CD8-positive, alpha-beta memory T cell (primary cell): ENCODE measurements at regions not wholly inside any gene's neighbourhood (a gene's known extent, or its start where the extent isn't known, plus 50 kb on each side); places are given as distances from the start of the nearest gene placed in this dataset.

Experiments used
- CTCF ChIA-PET: fragments of 350-600 bp; sonication (Branson Sonifier 250); formaldehyde crosslinking; loops from one replicate; lab custom pipeline; 2021; ENCODE audit warnings: antibody characterized with exemption; lab: Charles Lee
- POLR2A ChIA-PET: fragments of 350-600 bp; sonication (Branson Sonifier 250); formaldehyde crosslinking; loops from one replicate; lab custom pipeline; 2021; ENCODE audit warnings: antibody characterized with exemption; lab: Charles Lee
- DNase-seq, 5 donors: peaks; one replicate each; pipeline versions ENCODE4 v3.0.0 to v3.0.0-alpha.2; 2020 to 2022; ENCODE audit warnings: mixed read lengths in 1 of 5
- H3K27ac ChIP-seq: one replicate; pipeline ENCODE4 v1.7.0; 2013; ENCODE audit warnings: low read depth, mild to moderate bottlenecking, low read length, moderate library complexity
- H3K27me3 ChIP-seq: 2 replicates; pipeline ENCODE4 v1.7.0; 2013; ENCODE audit warnings: low read length, mild to moderate bottlenecking; ENCODE audit not compliant: insufficient read depth, poor library complexity, severe bottlenecking
- H3K36me3 ChIP-seq: 2 replicates; pipeline ENCODE4 v1.7.0; 2013; ENCODE audit warnings: mild to moderate bottlenecking, low read length, moderate library complexity; ENCODE audit not compliant: insufficient read depth
- H3K4me1 ChIP-seq: 2 replicates; pipeline ENCODE4 v1.7.0; 2013; ENCODE audit warnings: mild to moderate bottlenecking, low read length, moderate library complexity; ENCODE audit not compliant: insufficient read depth
- H3K4me3 ChIP-seq: 2 replicates; pipeline ENCODE4 v1.7.0; 2013; ENCODE audit warnings: mild to moderate bottlenecking, low read length
- H3K9me3 ChIP-seq: 2 replicates; pipeline ENCODE4 v1.7.0; 2013; ENCODE audit warnings: mild to moderate bottlenecking, low read length
- H3K27ac Mint-ChIP-seq, 8 donors: one replicate each; pipeline ENCODE4 v1.8.0; 2020 to 2021; ENCODE audit warnings: mixed read lengths in 8 of 8, mild to moderate bottlenecking in 6 of 8, inconsistent platforms in 3 of 8, moderate library complexity in 3 of 8
- H3K27me3 Mint-ChIP-seq, 2 donors: one replicate each; pipeline ENCODE4 v1.8.0; 2020 to 2021; ENCODE audit warnings: mixed read lengths in 2 of 2, mild to moderate bottlenecking in 1 of 2, moderate library complexity in 1 of 2
- H3K36me3 Mint-ChIP-seq, 3 donors: one replicate each; pipeline ENCODE4 v1.8.0; 2020 to 2021; ENCODE audit warnings: mixed read lengths in 3 of 3, inconsistent platforms in 1 of 3, mild to moderate bottlenecking in 1 of 3
- H3K4me1 Mint-ChIP-seq, 3 donors: one replicate each; pipeline ENCODE4 v1.8.0; 2020 to 2021; ENCODE audit warnings: mixed read lengths in 3 of 3, inconsistent platforms in 1 of 3, mild to moderate bottlenecking in 1 of 3
- H3K4me3 Mint-ChIP-seq, 7 donors: one replicate each; pipeline ENCODE4 v1.8.0; 2020 to 2021; ENCODE audit warnings: mixed read lengths in 7 of 7, mild to moderate bottlenecking in 6 of 7, moderate library complexity in 4 of 7, inconsistent platforms in 2 of 7
- H3K9me3 Mint-ChIP-seq, 5 donors: one replicate each; pipeline ENCODE4 v1.8.0; 2020 to 2022; ENCODE audit warnings: mixed read lengths in 5 of 5, mild to moderate bottlenecking in 3 of 5, moderate library complexity in 2 of 5, inconsistent platforms in 1 of 5

- H3K27me3 ChIP-seq: no peaks in the 10 kb centered on the region
- no peaks in the 10 kb centered on the region for H3K36me3 ChIP-seq
- peaks cover 2 to 13% (median 3%) of the 10 kb centered on the region in 5 donors for H3K9me3 Mint-ChIP-seq
- ChIA-PET CTCF (no interaction called here), POLR2A (interaction anchor here (0.6 kb wide), 1 partner anchor 375 kb away, joined by 3 read pairs; no protein-coding TSS in a partner anchor)
- no peaks in the 10 kb centered on the region for H3K4me1 ChIP-seq
- DNase-seq: no peak
- no peak overlapping the region for H3K27ac Mint-ChIP-seq
- H3K4me3 Mint-ChIP-seq: no peak overlapping the region
- H3K4me1 Mint-ChIP-seq: no peaks in the 10 kb centered on the region
- no peak overlapping the region for H3K4me3 ChIP-seq
- no peak overlapping the region for H3K27ac ChIP-seq
- H3K9me3 ChIP-seq: no peaks in the 10 kb centered on the region
- no peaks in the 10 kb centered on the region for H3K27me3 Mint-ChIP-seq
- H3K36me3 Mint-ChIP-seq: no peaks in the 10 kb centered on the region
Observed at GRCh38 chr12:77734214-77734883, 96.3 kb upstream of the NAV3 start.

- no peak overlapping the region for H3K4me3 ChIP-seq
Observed at GRCh38 chr12:77728018-77728417, 102.7 kb upstream of the NAV3 start.

GRCh38 chr12:77727442-77728001 is 103.2 kb upstream of the NAV3 start:
- H3K4me1 Mint-ChIP-seq: no peaks in the 10 kb centered on the region
- no peak overlapping the region for H3K27ac ChIP-seq
- peaks cover 0 to 31% (median 9%) of the 10 kb centered on the region in 5 donors for H3K9me3 Mint-ChIP-seq
- no peaks in the 10 kb centered on the region for H3K27me3 ChIP-seq
- ChIA-PET POLR2A (no interaction called here), CTCF (no interaction called here)
- H3K9me3 ChIP-seq: no peaks in the 10 kb centered on the region
- H3K36me3 ChIP-seq: no peaks in the 10 kb centered on the region
- H3K4me1 ChIP-seq: no peaks in the 10 kb centered on the region
- DNase-seq: no peak
- no peak overlapping the region for H3K4me3 Mint-ChIP-seq
- H3K27me3 Mint-ChIP-seq: peaks cover 0 to 2% of the 10 kb centered on the region in 2 donors
- H3K36me3 Mint-ChIP-seq: no peaks in the 10 kb centered on the region
- H3K27ac Mint-ChIP-seq: no peak overlapping the region
- H3K4me3 ChIP-seq: no peak overlapping the region

More at GRCh38 chr12:77728018-77728417, 102.7 kb upstream of the NAV3 start:
- Histone ChIP-seq H3K27ac (no peak overlapping the region), H3K27me3 (no peaks in the 10 kb centered on the region), H3K36me3 (no peaks in the 10 kb centered on the region), H3K4me1 (no peaks in the 10 kb centered on the region), H3K9me3 (no peaks in the 10 kb centered on the region)
- H3K4me1 Mint-ChIP-seq: no peaks in the 10 kb centered on the region
- ChIA-PET CTCF (no interaction called here), POLR2A (no interaction called here)
- H3K27ac Mint-ChIP-seq: no peak overlapping the region
- no peak overlapping the region for H3K4me3 Mint-ChIP-seq
- peaks cover 0 to 31% (median 9%) of the 10 kb centered on the region in 5 donors for H3K9me3 Mint-ChIP-seq
- DNase-seq: no peak
- H3K27me3 Mint-ChIP-seq: peaks cover 0 to 2% of the 10 kb centered on the region in 2 donors
- no peaks in the 10 kb centered on the region for H3K36me3 Mint-ChIP-seq

- H3K27me3 ChIP-seq: no peaks in the 10 kb centered on the region
- POLR2A ChIA-PET: no interaction called here
- H3K4me3 ChIP-seq: no peak overlapping the region
- Mint-ChIP-seq H3K36me3 (no peaks in the 10 kb centered on the region), H3K27me3 (peaks cover 0 to 4% of the 10 kb centered on the region in 2 donors), H3K4me1 (no peaks in the 10 kb centered on the region), H3K27ac (no peak overlapping the region), H3K9me3 (peaks cover 0 to 41% (median 9%) of the 10 kb centered on the region in 5 donors), H3K4me3 (no peak overlapping the region)
- H3K9me3 ChIP-seq: no peaks in the 10 kb centered on the region
- DNase-seq: no peak
- H3K36me3 ChIP-seq: no peaks in the 10 kb centered on the region
- H3K4me1 ChIP-seq: no peaks in the 10 kb centered on the region
- H3K27ac ChIP-seq: no peak overlapping the region
- CTCF ChIA-PET: no interaction called here
Observed at GRCh38 chr12:77725611-77726010, 105.1 kb upstream of the NAV3 start.

GRCh38 chr12:77724367-77724957 is 106.2 kb upstream of the NAV3 start:
- DNase-seq: no peak
- H3K27ac ChIP-seq: no peak overlapping the region
- H3K27ac Mint-ChIP-seq: no peak overlapping the region
- no peaks in the 10 kb centered on the region for H3K36me3 ChIP-seq
- H3K4me1 Mint-ChIP-seq: no peaks in the 10 kb centered on the region
- ChIA-PET CTCF (no interaction called here), POLR2A (no interaction called here)
- H3K4me3 Mint-ChIP-seq: no peak overlapping the region
- H3K4me3 ChIP-seq: no peak overlapping the region
- H3K27me3 Mint-ChIP-seq: peaks cover 0 to 4% of the 10 kb centered on the region in 2 donors
- no peaks in the 10 kb centered on the region for H3K36me3 Mint-ChIP-seq
- H3K9me3 ChIP-seq: no peaks in the 10 kb centered on the region
- peaks cover 0 to 37% (median 10%) of the 10 kb centered on the region in 5 donors for H3K9me3 Mint-ChIP-seq
- H3K27me3 ChIP-seq: no peaks in the 10 kb centered on the region
- H3K4me1 ChIP-seq: no peaks in the 10 kb centered on the region

- no peak for DNase-seq
- no peak overlapping the region for H3K27ac Mint-ChIP-seq
- H3K9me3 Mint-ChIP-seq: peaks cover 0 to 37% (median 11%) of the 10 kb centered on the region in 5 donors
- Histone ChIP-seq H3K27ac (no peak overlapping the region), H3K27me3 (no peaks in the 10 kb centered on the region), H3K4me1 (no peaks in the 10 kb centered on the region), H3K36me3 (no peaks in the 10 kb centered on the region), H3K9me3 (no peaks in the 10 kb centered on the region), H3K4me3 (no peak overlapping the region)
- ChIA-PET POLR2A (no interaction called here), CTCF (no interaction called here)
- H3K36me3 Mint-ChIP-seq: no peaks in the 10 kb centered on the region
- no peaks in the 10 kb centered on the region for H3K4me1 Mint-ChIP-seq
- no peak overlapping the region for H3K4me3 Mint-ChIP-seq
- H3K27me3 Mint-ChIP-seq: peaks cover 0 to 4% of the 10 kb centered on the region in 2 donors
Observed at GRCh38 chr12:77723308-77723707, 107.4 kb upstream of the NAV3 start.

GRCh38 chr12:77722536-77722935 is 108.2 kb upstream of the NAV3 start:
- H3K9me3 ChIP-seq: no peaks in the 10 kb centered on the region
- H3K4me3 Mint-ChIP-seq: no peak overlapping the region
- H3K36me3 ChIP-seq: no peaks in the 10 kb centered on the region
- no peaks in the 10 kb centered on the region for H3K4me1 Mint-ChIP-seq
- ChIA-PET CTCF (no interaction called here), POLR2A (no interaction called here)
- DNase-seq: no peak
- no peaks in the 10 kb centered on the region for H3K36me3 Mint-ChIP-seq
- no peak overlapping the region for H3K4me3 ChIP-seq
- H3K27me3 Mint-ChIP-seq: peaks cover 0 to 4% of the 10 kb centered on the region in 2 donors
- H3K27me3 ChIP-seq: no peaks in the 10 kb centered on the region
- H3K27ac Mint-ChIP-seq: no peak overlapping the region
- H3K9me3 Mint-ChIP-seq: peaks cover 0 to 34% (median 16%) of the 10 kb centered on the region in 5 donors
- H3K4me1 ChIP-seq: no peaks in the 10 kb centered on the region
- H3K27ac ChIP-seq: no peak overlapping the region

GRCh38 chr12:77720258-77720657 is 110.4 kb upstream of the NAV3 start:
- no peak for DNase-seq
- Mint-ChIP-seq H3K36me3 (no peaks in the 10 kb centered on the region), H3K9me3 (peaks cover 0 to 25% (median 10%) of the 10 kb centered on the region in 5 donors), H3K4me3 (no peak overlapping the region), H3K4me1 (no peaks in the 10 kb centered on the region), H3K27ac (no peak overlapping the region), H3K27me3 (peaks cover 0 to 3% of the 10 kb centered on the region in 2 donors)
- Histone ChIP-seq H3K36me3 (no peaks in the 10 kb centered on the region), H3K9me3 (no peaks in the 10 kb centered on the region), H3K4me1 (no peaks in the 10 kb centered on the region), H3K4me3 (no peak overlapping the region), H3K27ac (no peak overlapping the region), H3K27me3 (no peaks in the 10 kb centered on the region)
- CTCF ChIA-PET: no interaction called here
- POLR2A ChIA-PET: no interaction called here
